HepG2 (cell line): ENCODE measurements at regions not wholly inside any gene's neighbourhood (a gene's known extent, or its start where the extent isn't known, plus 50 kb on each side); places are given as distances from the start of the nearest gene placed in this dataset.

ENCODE experiments used
- ATAC-seq: fragments of 200-7000 bp; cut with Tn5 transposase; 3 replicates; pipeline ENCODE4 v1.9.1; 2020; ENCODE audit warnings: mild to moderate bottlenecking, moderate library complexity
- BruUV-seq: library from RNA; stranded (reverse); fragments of 400-500 nt; replicated peaks from 2 replicates; lab custom pipeline; 2021; lab: Mats Ljungman, UMichigan
- CTCF ChIA-PET: fragments of 300-600 bp; formaldehyde crosslinking; extraction: SDS; loops from one replicate; lab custom pipeline; 2021; ENCODE audit warnings: low total read pairs, inconsistent platforms, low intra/inter-chr PET ratio; lab: Yijun Ruan, JAX
- POLR2A ChIA-PET: fragments of 350-600 bp; sonication (Branson Sonifier 250); formaldehyde crosslinking; loops from one replicate; lab custom pipeline; 2020; ENCODE audit warnings: antibody characterized with exemption, inconsistent platforms; lab: Yijun Ruan, JAX
- DNase-seq: peaks from one replicate; pipeline ENCODE4 v3.0.0-alpha.2; 2015; ENCODE audit warnings: low spot score
- FAIRE-seq: peaks from 3 replicates; lab custom pipeline; 2011; peaks lifted over from hg19 to GRCh38; lab: Jason Lieb, UNC
- H2AFZ ChIP-seq: one replicate; pipeline ENCODE4 v1.6.1; 2011; ENCODE audit warnings: low read length, inconsistent platforms
- H3K27ac ChIP-seq: fragments of 300-600 bp; 3 replicates; pipeline ENCODE4 v1.8.0; 2011; ENCODE audit warnings: mixed run types, mild to moderate bottlenecking, mixed read lengths, low read length, inconsistent platforms; ENCODE audit not compliant: insufficient read depth; ENCODE audit errors: extremely low read length
- H3K27me3 ChIP-seq, 2 experiments: fragments of 200-600 bp in 1 of 2; 2 replicates in 1 of 2; 3 replicates in 1 of 2; pipeline versions ENCODE4 v1.6.0 to v1.8.0; 2011; ENCODE audit warnings: low read length in 2 of 2, mild to moderate bottlenecking in 2 of 2, moderate library complexity in 2 of 2, inconsistent platforms in 1 of 2; ENCODE audit not compliant: insufficient read depth in 2 of 2, control insufficient read depth in 1 of 2
- H3K36me3 ChIP-seq, 2 experiments: fragments of 200-600 bp in 1 of 2; replicated peaks in 1 of 2; 2 replicates in 1 of 2; 3 replicates in 1 of 2; pipeline versions ENCODE4 v1.5.1 to v1.8.0; 2011; ENCODE audit warnings: low read length in 2 of 2, inconsistent platforms in 1 of 2; ENCODE audit not compliant: insufficient read depth in 2 of 2, control insufficient read depth in 1 of 2
- H3K4me1 ChIP-seq: 2 replicates; pipeline ENCODE4 v1.5.1; 2012; ENCODE audit warnings: low read length, inconsistent platforms; ENCODE audit not compliant: insufficient read depth
- H3K4me2 ChIP-seq: 2 replicates; pipeline ENCODE4 v1.6.0; 2011; ENCODE audit warnings: low read depth, low read length, inconsistent platforms
- H3K4me3 ChIP-seq, 3 experiments: fragments of 200-600 bp in 1 of 3; sonication (generic), shearing (Covaris generic) in 1 of 3; replicated peaks in 1 of 3; 2 replicates each; pipeline ENCODE4 v1.5.1; 2011 to 2016; ENCODE audit warnings: low read length in 3 of 3, inconsistent platforms in 2 of 3, low read depth in 2 of 3, mild to moderate bottlenecking in 2 of 3, control low read depth in 1 of 3, mixed read lengths in 1 of 3; ENCODE audit not compliant: insufficient read depth in 1 of 3
- H3K79me2 ChIP-seq: one replicate; pipeline ENCODE4 v1.6.1; 2011; ENCODE audit warnings: low read length, inconsistent platforms; ENCODE audit not compliant: insufficient read depth
- H3K9ac ChIP-seq: 2 replicates; pipeline ENCODE4 v1.6.0; 2011; ENCODE audit warnings: mild to moderate bottlenecking, low read depth, low read length, inconsistent platforms; ENCODE audit not compliant: insufficient read depth
- H3K9me3 ChIP-seq: 2 replicates; pipeline ENCODE4 v1.5.1; 2012; ENCODE audit warnings: mild to moderate bottlenecking, low read length
- H4K20me1 ChIP-seq: 2 replicates; pipeline ENCODE4 v1.6.0; 2011; ENCODE audit warnings: inconsistent platforms, mild to moderate bottlenecking, low read length, moderate library complexity; ENCODE audit not compliant: insufficient read depth
- CEBPB ChIP-seq: IDR thresholded peaks from 2 replicates; pipeline ENCODE4 v1.6.1; 2011; ENCODE audit warnings: low read depth, low read length, improper control_type of control experiment, borderline replicate concordance
- PAWR ChIP-seq: sonication (generic); formaldehyde crosslinking; IDR thresholded peaks from 2 replicates; pipeline ENCODE4 v1.4.0; 2020; ENCODE audit warnings: missing genetic modification reagents, mild to moderate bottlenecking, borderline replicate concordance
- REXO4 ChIP-seq: sonication (generic); formaldehyde crosslinking; IDR thresholded peaks from 2 replicates; pipeline ENCODE4 v1.8.0; 2022; ENCODE audit warnings: missing genetic modification reagents, mild to moderate bottlenecking, borderline replicate concordance
- RFXANK ChIP-seq: IDR thresholded peaks from 2 replicates; pipeline ENCODE4 v1.6.1; 2016
- YY1 ChIP-seq: IDR thresholded peaks from 2 replicates; pipeline ENCODE4 v1.6.1; 2011; ENCODE audit warnings: low read length, low read depth, moderate library complexity, mild to moderate bottlenecking; ENCODE audit not compliant: insufficient read depth, insufficient replicate concordance
- ZNF350 ChIP-seq: sonication (generic); formaldehyde crosslinking; IDR thresholded peaks from 2 replicates; pipeline ENCODE4 v1.4.0; 2020; ENCODE audit warnings: mild to moderate bottlenecking, low read depth, missing genetic modification reagents, borderline replicate concordance
- WGBS: methylation state at CpG from one replicate; pipeline ENCODE4 v1.1.6; 2017; ENCODE audit warnings: low lambda C conversion rate; 5-methylcytosine and 5-hydroxymethylcytosine counted together
- in situ Hi-C: cut with HindIII; loops from 2 replicates; pipeline ENCODE4 v1.10.0; 2017; ENCODE audit warnings: low pct_unique_long_range_greater_than_20kb; ENCODE audit not compliant: extremely low pct_ligation_motif_present
- intact Hi-C: fragments of 100-400 bp; cut with micrococcal nuclease; formaldehyde crosslinking; loops from one replicate; pipeline ENCODE4 v1.10.0; 2022; ENCODE audit not compliant: unreplicated experiment
- TF ChIP-seq, protein P1 (sequence below): sonication (generic); formaldehyde crosslinking; IDR thresholded peaks from 2 replicates; pipeline ENCODE4 v1.4.0; 2020; ENCODE audit warnings: mild to moderate bottlenecking, missing genetic modification reagents
- TF ChIP-seq, protein P2 (sequence below): sonication (generic); formaldehyde crosslinking; IDR thresholded peaks from 2 replicates; pipeline ENCODE4 v1.8.1; 2023; ENCODE audit warnings: missing genetic modification reagents, inconsistent platforms, borderline replicate concordance
- TF ChIP-seq, protein P3 (sequence below): sonication (generic); formaldehyde crosslinking; IDR thresholded peaks from 2 replicates; pipeline ENCODE4 v1.4.0; 2020; ENCODE audit warnings: mild to moderate bottlenecking, missing genetic modification reagents, borderline replicate concordance

DNA sequence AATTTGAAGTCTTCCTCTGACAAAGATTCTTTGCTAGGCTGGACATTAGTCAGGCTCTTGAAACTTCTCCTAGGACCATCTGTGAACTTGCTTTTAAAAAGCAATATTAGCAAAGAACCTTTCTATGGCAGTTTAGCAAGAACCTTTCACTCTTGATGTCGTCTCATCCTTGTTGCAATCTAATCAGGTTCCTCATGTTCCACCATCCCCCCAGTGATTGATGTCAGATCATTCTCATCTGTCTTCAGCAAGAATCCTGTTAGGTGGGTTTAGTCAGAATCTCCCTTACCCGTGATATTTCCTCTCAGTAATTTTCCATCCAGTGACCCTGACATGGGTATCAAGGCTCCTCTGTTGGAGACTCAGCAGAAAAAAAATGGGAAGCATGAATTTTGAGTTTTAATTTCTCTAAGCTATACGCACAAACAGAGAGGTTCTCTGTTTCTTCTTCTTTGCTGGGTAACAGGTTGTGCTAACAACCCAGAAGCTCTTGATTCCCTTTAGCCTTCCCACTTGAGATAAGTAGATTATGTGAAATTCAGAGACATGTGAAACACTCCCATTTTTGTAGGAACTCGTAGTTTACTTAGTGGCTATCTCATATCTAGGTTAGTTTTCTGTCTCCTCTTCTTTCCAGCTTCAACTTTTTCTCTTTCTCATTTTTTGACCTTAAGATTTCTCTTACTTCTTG is 507.4 kb downstream of the C4orf33 start:
- H3K4me1 ChIP-seq: no peaks in the 10 kb centered on the region
- in situ Hi-C loops: no loop called here
- no peaks in the 10 kb centered on the region for H4K20me1 ChIP-seq
- no peaks in the 10 kb centered on the region for H3K36me3 ChIP-seq
- POLR2A ChIA-PET: no interaction called here
- BruUV-seq: no TSS peak
- CTCF ChIA-PET: no interaction called here
- H3K9ac ChIP-seq: no peak overlapping the region
- H3K27ac ChIP-seq: no peak overlapping the region
- H3K4me3 ChIP-seq: no peak overlapping the region
- TF ChIP-seq YY1 (no peak), CEBPB (no peak), REXO4 (no peak), PAWR (CRISPR knock-in tag) (no peak), RFXANK (CRISPR knock-in tag) (no peak), ZNF350 (no peak)
- TF ChIP-seq, protein P1, sequence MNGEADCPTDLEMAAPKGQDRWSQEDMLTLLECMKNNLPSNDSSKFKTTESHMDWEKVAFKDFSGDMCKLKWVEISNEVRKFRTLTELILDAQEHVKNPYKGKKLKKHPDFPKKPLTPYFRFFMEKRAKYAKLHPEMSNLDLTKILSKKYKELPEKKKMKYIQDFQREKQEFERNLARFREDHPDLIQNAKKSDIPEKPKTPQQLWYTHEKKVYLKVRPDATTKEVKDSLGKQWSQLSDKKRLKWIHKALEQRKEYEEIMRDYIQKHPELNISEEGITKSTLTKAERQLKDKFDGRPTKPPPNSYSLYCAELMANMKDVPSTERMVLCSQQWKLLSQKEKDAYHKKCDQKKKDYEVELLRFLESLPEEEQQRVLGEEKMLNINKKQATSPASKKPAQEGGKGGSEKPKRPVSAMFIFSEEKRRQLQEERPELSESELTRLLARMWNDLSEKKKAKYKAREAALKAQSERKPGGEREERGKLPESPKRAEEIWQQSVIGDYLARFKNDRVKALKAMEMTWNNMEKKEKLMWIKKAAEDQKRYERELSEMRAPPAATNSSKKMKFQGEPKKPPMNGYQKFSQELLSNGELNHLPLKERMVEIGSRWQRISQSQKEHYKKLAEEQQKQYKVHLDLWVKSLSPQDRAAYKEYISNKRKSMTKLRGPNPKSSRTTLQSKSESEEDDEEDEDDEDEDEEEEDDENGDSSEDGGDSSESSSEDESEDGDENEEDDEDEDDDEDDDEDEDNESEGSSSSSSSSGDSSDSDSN: no peak
- TF ChIP-seq, protein P2, sequence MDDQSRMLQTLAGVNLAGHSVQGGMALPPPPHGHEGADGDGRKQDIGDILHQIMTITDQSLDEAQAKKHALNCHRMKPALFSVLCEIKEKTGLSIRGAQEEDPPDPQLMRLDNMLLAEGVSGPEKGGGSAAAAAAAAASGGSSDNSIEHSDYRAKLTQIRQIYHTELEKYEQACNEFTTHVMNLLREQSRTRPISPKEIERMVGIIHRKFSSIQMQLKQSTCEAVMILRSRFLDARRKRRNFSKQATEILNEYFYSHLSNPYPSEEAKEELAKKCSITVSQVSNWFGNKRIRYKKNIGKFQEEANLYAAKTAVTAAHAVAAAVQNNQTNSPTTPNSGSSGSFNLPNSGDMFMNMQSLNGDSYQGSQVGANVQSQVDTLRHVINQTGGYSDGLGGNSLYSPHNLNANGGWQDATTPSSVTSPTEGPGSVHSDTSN: no peak
- TF ChIP-seq, protein P3, sequence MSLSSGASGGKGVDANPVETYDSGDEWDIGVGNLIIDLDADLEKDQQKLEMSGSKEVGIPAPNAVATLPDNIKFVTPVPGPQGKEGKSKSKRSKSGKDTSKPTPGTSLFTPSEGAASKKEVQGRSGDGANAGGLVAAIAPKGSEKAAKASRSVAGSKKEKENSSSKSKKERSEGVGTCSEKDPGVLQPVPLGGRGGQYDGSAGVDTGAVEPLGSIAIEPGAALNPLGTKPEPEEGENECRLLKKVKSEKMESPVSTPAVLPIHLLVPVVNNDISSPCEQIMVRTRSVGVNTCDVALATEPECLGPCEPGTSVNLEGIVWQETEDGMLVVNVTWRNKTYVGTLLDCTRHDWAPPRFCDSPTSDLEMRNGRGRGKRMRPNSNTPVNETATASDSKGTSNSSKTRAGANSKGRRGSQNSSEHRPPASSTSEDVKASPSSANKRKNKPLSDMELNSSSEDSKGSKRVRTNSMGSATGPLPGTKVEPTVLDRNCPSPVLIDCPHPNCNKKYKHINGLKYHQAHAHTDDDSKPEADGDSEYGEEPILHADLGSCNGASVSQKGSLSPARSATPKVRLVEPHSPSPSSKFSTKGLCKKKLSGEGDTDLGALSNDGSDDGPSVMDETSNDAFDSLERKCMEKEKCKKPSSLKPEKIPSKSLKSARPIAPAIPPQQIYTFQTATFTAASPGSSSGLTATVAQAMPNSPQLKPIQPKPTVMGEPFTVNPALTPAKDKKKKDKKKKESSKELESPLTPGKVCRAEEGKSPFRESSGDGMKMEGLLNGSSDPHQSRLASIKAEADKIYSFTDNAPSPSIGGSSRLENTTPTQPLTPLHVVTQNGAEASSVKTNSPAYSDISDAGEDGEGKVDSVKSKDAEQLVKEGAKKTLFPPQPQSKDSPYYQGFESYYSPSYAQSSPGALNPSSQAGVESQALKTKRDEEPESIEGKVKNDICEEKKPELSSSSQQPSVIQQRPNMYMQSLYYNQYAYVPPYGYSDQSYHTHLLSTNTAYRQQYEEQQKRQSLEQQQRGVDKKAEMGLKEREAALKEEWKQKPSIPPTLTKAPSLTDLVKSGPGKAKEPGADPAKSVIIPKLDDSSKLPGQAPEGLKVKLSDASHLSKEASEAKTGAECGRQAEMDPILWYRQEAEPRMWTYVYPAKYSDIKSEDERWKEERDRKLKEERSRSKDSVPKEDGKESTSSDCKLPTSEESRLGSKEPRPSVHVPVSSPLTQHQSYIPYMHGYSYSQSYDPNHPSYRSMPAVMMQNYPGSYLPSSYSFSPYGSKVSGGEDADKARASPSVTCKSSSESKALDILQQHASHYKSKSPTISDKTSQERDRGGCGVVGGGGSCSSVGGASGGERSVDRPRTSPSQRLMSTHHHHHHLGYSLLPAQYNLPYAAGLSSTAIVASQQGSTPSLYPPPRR (CRISPR knock-in tag): no peak
- no peak for FAIRE-seq
- no peak overlapping the region for H2AFZ ChIP-seq
- intact Hi-C loops: no loop called here
- DNase-seq: no peak
- no peak overlapping the region for H3K4me2 ChIP-seq
- ATAC-seq: no peak
- no peaks in the 10 kb centered on the region for H3K79me2 ChIP-seq
- WGBS: 13% methylated on average over 4 of the region's 4 CpGs
- no peaks in the 10 kb centered on the region for H3K9me3 ChIP-seq
- H3K27me3 ChIP-seq: no peaks in the 10 kb centered on the region
